ENCODE measurements at regions not wholly inside any gene's neighbourhood (a gene's known extent, or its start where the extent isn't known, plus 50 kb on each side); places are given as distances from the start of the nearest gene placed in this dataset.

DNA sequence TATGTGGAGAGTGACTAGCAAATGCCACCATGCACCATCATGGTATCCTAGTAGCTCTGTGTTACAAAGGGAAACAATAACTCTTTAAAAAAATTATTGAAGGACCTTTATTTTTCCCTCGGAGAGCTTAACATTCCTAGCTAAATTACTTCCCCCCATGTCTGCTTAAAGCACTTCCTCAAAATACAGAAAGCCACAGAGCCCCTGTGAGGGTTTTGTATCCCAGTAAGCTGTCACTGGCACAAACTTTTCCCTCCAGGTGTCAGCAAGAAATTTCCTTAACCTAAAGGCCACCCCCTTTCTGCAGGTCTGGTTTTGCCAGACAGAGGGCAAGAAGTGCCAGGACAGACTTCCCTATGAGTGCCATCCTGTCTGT, 340.0 kb upstream of the PRDM1 start:
- TF ChIP-seq, protein P1, sequence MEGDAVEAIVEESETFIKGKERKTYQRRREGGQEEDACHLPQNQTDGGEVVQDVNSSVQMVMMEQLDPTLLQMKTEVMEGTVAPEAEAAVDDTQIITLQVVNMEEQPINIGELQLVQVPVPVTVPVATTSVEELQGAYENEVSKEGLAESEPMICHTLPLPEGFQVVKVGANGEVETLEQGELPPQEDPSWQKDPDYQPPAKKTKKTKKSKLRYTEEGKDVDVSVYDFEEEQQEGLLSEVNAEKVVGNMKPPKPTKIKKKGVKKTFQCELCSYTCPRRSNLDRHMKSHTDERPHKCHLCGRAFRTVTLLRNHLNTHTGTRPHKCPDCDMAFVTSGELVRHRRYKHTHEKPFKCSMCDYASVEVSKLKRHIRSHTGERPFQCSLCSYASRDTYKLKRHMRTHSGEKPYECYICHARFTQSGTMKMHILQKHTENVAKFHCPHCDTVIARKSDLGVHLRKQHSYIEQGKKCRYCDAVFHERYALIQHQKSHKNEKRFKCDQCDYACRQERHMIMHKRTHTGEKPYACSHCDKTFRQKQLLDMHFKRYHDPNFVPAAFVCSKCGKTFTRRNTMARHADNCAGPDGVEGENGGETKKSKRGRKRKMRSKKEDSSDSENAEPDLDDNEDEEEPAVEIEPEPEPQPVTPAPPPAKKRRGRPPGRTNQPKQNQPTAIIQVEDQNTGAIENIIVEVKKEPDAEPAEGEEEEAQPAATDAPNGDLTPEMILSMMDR (IDR thresholded peaks at IDR 0.05 in 4 of 5, conservative IDR thresholded peaks at IDR 0.05 in 1 of 5), result no peak
- no peak for TF ChIP-seq POLR2A (IDR thresholded peaks at IDR 0.05)

Measured in gastrocnemius medialis (tissue), 4 donors.